Mesothelial cell of epicardium (in vitro differentiated cells): ENCODE measurements at regions not wholly inside any gene's neighbourhood (a gene's known extent, or its start where the extent isn't known, plus 50 kb on each side); places are given as distances from the start of the nearest gene placed in this dataset.

Source experiments
- DNase-seq, 2 experiments: peaks; one replicate each; pipeline ENCODE4 v3.0.0; 2021; ENCODE audit warnings: low spot score in 2 of 2; ENCODE audit not compliant: unreplicated experiment in 2 of 2
- H3K27ac Mint-ChIP-seq: 2 replicates; pipeline ENCODE4 v1.8.0; 2021; ENCODE audit warnings: mixed read lengths
- H3K27me3 Mint-ChIP-seq: 2 replicates; pipeline ENCODE4 v1.8.0; 2021; ENCODE audit warnings: low read depth, mixed read lengths
- H3K36me3 Mint-ChIP-seq: 2 replicates; pipeline ENCODE4 v1.8.0; 2021; ENCODE audit warnings: mixed read lengths
- H3K4me1 Mint-ChIP-seq: 2 replicates; pipeline ENCODE4 v1.8.0; 2021; ENCODE audit warnings: mixed read lengths
- H3K4me3 Mint-ChIP-seq: 2 replicates; pipeline ENCODE4 v1.8.0; 2021; ENCODE audit warnings: mild to moderate bottlenecking, moderate library complexity, mixed read lengths
- H3K9me3 Mint-ChIP-seq: 2 replicates; pipeline ENCODE4 v1.8.0; 2021; ENCODE audit warnings: mixed read lengths
- CTCF ChIP-seq: fragments of 200-600 bp; sonication (generic); IDR thresholded peaks from one replicate; pipeline ENCODE4 v1.5.0; 2021; ENCODE audit warnings: antibody characterized with exemption; ENCODE audit not compliant: unreplicated experiment

GRCh38 chr6:903761-904160 is 210.8 kb upstream of the EXOC2 start:
- Mint-ChIP-seq H3K4me3 (no peak overlapping the region), H3K27ac (no peak overlapping the region), H3K9me3 (peaks cover 3% of the 10 kb centered on the region), H3K27me3 (peaks cover 43% of the 10 kb centered on the region), H3K4me1 (no peaks in the 10 kb centered on the region), H3K36me3 (no peaks in the 10 kb centered on the region)
- no peak for TF ChIP-seq CTCF
- DNase-seq = no peak

GRCh38 chr6:901696-902460 is 208.9 kb upstream of the EXOC2 start:
- Mint-ChIP-seq H3K27ac (no peak overlapping the region), H3K9me3 (peaks cover 3% of the 10 kb centered on the region), H3K36me3 (no peaks in the 10 kb centered on the region), H3K27me3 (peaks cover 43% of the 10 kb centered on the region), H3K4me1 (peaks cover 2% of the 10 kb centered on the region), H3K4me3 (no peak overlapping the region)
- no peak for DNase-seq
- TF ChIP-seq CTCF = no peak

- Mint-ChIP-seq H3K4me3 (no peak overlapping the region), H3K27me3 (peaks cover 47% of the 10 kb centered on the region), H3K9me3 (peaks cover 3% of the 10 kb centered on the region), H3K36me3 (no peaks in the 10 kb centered on the region), H3K4me1 (peaks cover 8% of the 10 kb centered on the region), H3K27ac (no peak overlapping the region)
- no peak for TF ChIP-seq CTCF
- DNase-seq = no peak
These were observed 208.0 kb upstream of the EXOC2 start for GRCh38 chr6:900716-901605.

GRCh38 chr6:897528-898207 is 204.7 kb upstream of the EXOC2 start:
- DNase-seq = no peak
- no peaks in the 10 kb centered on the region for H3K36me3 Mint-ChIP-seq
- TF ChIP-seq CTCF = no peak
- no peak overlapping the region for H3K4me3 Mint-ChIP-seq
- peaks cover 3% of the 10 kb centered on the region for H3K9me3 Mint-ChIP-seq
- H3K27me3 Mint-ChIP-seq = peaks cover 48% of the 10 kb centered on the region
- no peak overlapping the region for H3K27ac Mint-ChIP-seq
- H3K4me1 Mint-ChIP-seq = peaks cover 8% of the 10 kb centered on the region

GRCh38 chr6:894274-894673 is 201.3 kb upstream of the EXOC2 start:
- no peak for TF ChIP-seq CTCF
- no peaks in the 10 kb centered on the region for H3K9me3 Mint-ChIP-seq
- no peaks in the 10 kb centered on the region for H3K36me3 Mint-ChIP-seq
- no peak for DNase-seq
- no peak overlapping the region for H3K27ac Mint-ChIP-seq
- H3K27me3 Mint-ChIP-seq = peaks cover 29% of the 10 kb centered on the region
- H3K4me1 Mint-ChIP-seq = peaks cover 8% of the 10 kb centered on the region
- H3K4me3 Mint-ChIP-seq = no peak overlapping the region
